ENCODE measurements at regions not wholly inside any gene's neighbourhood (a gene's known extent, or its start where the extent isn't known, plus 50 kb on each side); places are given as distances from the start of the nearest gene placed in this dataset.
"Not testable (repeated sequence)": the region's sequence is repeated elsewhere in the genome, so short reads cannot be mapped to it uniquely, and the experiment has no call there.

GRCh38 chr5:148750614-148751013 lies 75.8 kb upstream of the ADRB2 start:
- H3K4me1 ChIP-seq (ENCODE audit: control insufficient read depth in 4 of 4, insufficient read depth in 4 of 4, low read length in 3 of 4): peaks cover 0 to 3% (median under 1%) of the 10 kb centered on the region in 4 donors
- no peak overlapping the region for H3K9ac ChIP-seq (ENCODE audit: low read depth in 1 of 2, low read length in 2 of 2)
- no peaks in the 10 kb centered on the region for H3K36me3 ChIP-seq (ENCODE audit: control insufficient read depth in 4 of 4, insufficient read depth in 3 of 4, low read depth in 1 of 4, low read length in 3 of 4)
- H3K27me3 ChIP-seq (ENCODE audit: control insufficient read depth in 4 of 4, insufficient read depth in 4 of 4, low read length in 3 of 4): no peaks in the 10 kb centered on the region
- TF ChIP-seq SP1 (IDR thresholded peaks at IDR 0.05) (no peak), TAF1 (conservative IDR thresholded peaks at IDR 0.05) (no peak), JUND (IDR thresholded peaks at IDR 0.05) (no peak), YY1 (IDR thresholded peaks at IDR 0.05) (no peak), ZBTB33 (IDR thresholded peaks at IDR 0.05) (no peak)
- DNase-seq (ENCODE audit: low spot score): no peak
- WGBS: 73% methylated on average over 5 of the region's 5 CpGs
- H3K27ac ChIP-seq (ENCODE audit: low read depth in 1 of 2, low read length in 2 of 2): no peak overlapping the region
- no peaks in the 10 kb centered on the region for H3K9me3 ChIP-seq (ENCODE audit: control insufficient read depth in 4 of 4, low read length in 3 of 4)
- no peak overlapping the region for H3K4me3 ChIP-seq (ENCODE audit: low read depth in 1 of 3, low read length in 3 of 3)

- WGBS: 71% methylated on average over 2 of the region's 2 CpGs
- H3K9me3 ChIP-seq (ENCODE audit: control insufficient read depth in 4 of 4, low read length in 3 of 4): no peaks in the 10 kb centered on the region
- peaks cover 0 to 3% (median under 1%) of the 10 kb centered on the region in 4 donors for H3K4me1 ChIP-seq (ENCODE audit: control insufficient read depth in 4 of 4, insufficient read depth in 4 of 4, low read length in 3 of 4)
- no peak overlapping the region for H3K4me3 ChIP-seq (ENCODE audit: low read depth in 1 of 3, low read length in 3 of 3)
- H3K27me3 ChIP-seq (ENCODE audit: control insufficient read depth in 4 of 4, insufficient read depth in 4 of 4, low read length in 3 of 4): no peaks in the 10 kb centered on the region
- H3K27ac ChIP-seq (ENCODE audit: low read depth in 1 of 2, low read length in 2 of 2): no peak overlapping the region
- H3K9ac ChIP-seq (ENCODE audit: low read depth in 1 of 2, low read length in 2 of 2): no peak overlapping the region
- DNase-seq (ENCODE audit: low spot score): no peak
- no peak for TF ChIP-seq ZBTB33 (IDR thresholded peaks at IDR 0.05)
- TF ChIP-seq RXRA (IDR thresholded peaks at IDR 0.05): no peak
- no peak for TF ChIP-seq REST (IDR thresholded peaks at IDR 0.05)
- TF ChIP-seq MAX (IDR thresholded peaks at IDR 0.05): no peak
- TF ChIP-seq FOXA1 (IDR thresholded peaks at IDR 0.05): no peak
- no peak for TF ChIP-seq FOXA2 (IDR thresholded peaks at IDR 0.05)
- TF ChIP-seq HNF4A (conservative IDR thresholded peaks at IDR 0.05): no peak
- no peak for TF ChIP-seq YY1 (IDR thresholded peaks at IDR 0.05)
- no peak for TF ChIP-seq RAD21 (IDR thresholded peaks at IDR 0.05)
- H3K36me3 ChIP-seq (ENCODE audit: control insufficient read depth in 4 of 4, insufficient read depth in 3 of 4, low read depth in 1 of 4, low read length in 3 of 4): no peaks in the 10 kb centered on the region
Measured at GRCh38 chr5:148751025-148751424, 75.4 kb upstream of the ADRB2 start.

- not testable (repeated sequence) for DNase-seq (ENCODE audit: low spot score)
Measured at GRCh38 chr5:148752375-148752774, 74.0 kb upstream of the ADRB2 start.

More at GRCh38 chr5:148752375-148752774, 74.0 kb upstream of the ADRB2 start:
- H3K4me3 ChIP-seq (ENCODE audit: low read depth in 1 of 3, low read length in 3 of 3); H3K36me3 ChIP-seq (ENCODE audit: control insufficient read depth in 4 of 4, insufficient read depth in 3 of 4, low read depth in 1 of 4, low read length in 3 of 4); H3K9me3 ChIP-seq (ENCODE audit: control insufficient read depth in 4 of 4, low read length in 3 of 4); H3K27me3 ChIP-seq (ENCODE audit: control insufficient read depth in 4 of 4, insufficient read depth in 4 of 4, low read length in 3 of 4); H3K27ac ChIP-seq (ENCODE audit: low read depth in 1 of 2, low read length in 2 of 2); H3K9ac ChIP-seq (ENCODE audit: low read depth in 1 of 2, low read length in 2 of 2); H3K4me1 ChIP-seq (ENCODE audit: control insufficient read depth in 4 of 4, insufficient read depth in 4 of 4, low read length in 3 of 4): not testable (repeated sequence)

All from liver (tissue), 7 donors.